HCT116 (cell line): ENCODE measurements at regions not wholly inside any gene's neighbourhood (a gene's known extent, or its start where the extent isn't known, plus 50 kb on each side); places are given as distances from the start of the nearest gene placed in this dataset.

ENCODE experiments used
- ATAC-seq: fragments of 200-7000 bp; cut with Tn5 transposase; 2 replicates; pipeline ENCODE4 v1.9.1; 2020; ENCODE audit warnings: mild to moderate bottlenecking, moderate library complexity
- BruUV-seq: library from RNA; stranded (reverse); fragments of 400-500 nt; replicated peaks from 2 replicates; lab custom pipeline; 2021; lab: Mats Ljungman, UMichigan
- CTCF ChIA-PET: fragments of 300-600 bp; sonication (Branson Sonifier 250); formaldehyde crosslinking; loops from one replicate; lab custom pipeline; 2021; ENCODE audit warnings: antibody characterized with exemption; lab: Charles Lee
- POLR2A ChIA-PET: fragments of 300-600, 350-600 bp; sonication (Branson Sonifier 250); formaldehyde crosslinking; loops from one replicate; lab custom pipeline; 2021; ENCODE audit warnings: antibody characterized with exemption; lab: Charles Lee
- RAD21 ChIA-PET, 2 experiments: fragments of 300-600 bp; sonication (Branson Sonifier 250); formaldehyde crosslinking; loops; one replicate each; lab custom pipeline; 2023; ENCODE audit warnings: low total read pairs in 2 of 2; ENCODE audit not compliant: uncharacterized antibody in 2 of 2, unreplicated experiment in 2 of 2, low non-redundant PET in 1 of 2; lab: Charles Lee
- DNase-seq: peaks from one replicate; pipeline ENCODE4 v3.0.0-alpha.2; 2010; ENCODE audit warnings: low read depth, low spot score
- H2AFZ ChIP-seq: fragments of 200-600 bp; shearing (Covaris generic), sonication (generic); 2 replicates; pipeline ENCODE4 v1.6.1; 2017; ENCODE audit warnings: low read depth, mixed run types, mixed read lengths, antibody characterized with exemption, low read length; ENCODE audit not compliant: poor library complexity, severe bottlenecking
- H3K27ac ChIP-seq: 2 replicates; pipeline ENCODE4 v1.5.1; 2012; ENCODE audit warnings: low read depth, low read length
- H3K27me3 ChIP-seq: fragments of 200-600 bp; sonication (generic); 2 replicates; pipeline ENCODE4 v1.6.1; 2016; ENCODE audit warnings: mixed run types, low read length, mixed read lengths; ENCODE audit not compliant: insufficient read depth
- H3K36me3 ChIP-seq, 2 experiments: fragments of 200-500 bp in 1 of 2; fragments of 200-600 bp in 1 of 2; sonication (Bioruptor generic) in 1 of 2; sonication (generic) in 1 of 2; 2 replicates each; pipeline versions ENCODE4 v1.5.1 to v1.6.1; 2014 to 2016; ENCODE audit warnings: low read length in 2 of 2, inconsistent platforms in 1 of 2, mixed read lengths in 1 of 2, mixed run types in 1 of 2; ENCODE audit not compliant: insufficient read depth in 2 of 2, control insufficient read depth in 1 of 2
- H3K4me1 ChIP-seq, 2 experiments: fragments of 200-600 bp in 1 of 2; sonication (generic) in 1 of 2; 2 replicates each; pipeline versions ENCODE4 v1.5.1 to v1.6.1; 2012 to 2017; ENCODE audit warnings: low read length in 2 of 2, inconsistent platforms in 1 of 2, mild to moderate bottlenecking in 1 of 2, mixed read lengths in 1 of 2, mixed run types in 1 of 2, moderate library complexity in 1 of 2; ENCODE audit not compliant: insufficient read depth in 2 of 2, control insufficient read depth in 1 of 2
- H3K4me2 ChIP-seq: fragments of 200-600 bp; sonication (generic); 2 replicates; pipeline ENCODE4 v1.6.1; 2017; ENCODE audit warnings: mixed run types, low read length, mixed read lengths
- H3K4me3 ChIP-seq, 2 experiments: fragments of 200-600 bp in 1 of 2; sonication (generic) in 1 of 2; replicated peaks in 1 of 2; 2 replicates each; pipeline ENCODE4 v1.5.1; 2011 to 2016; ENCODE audit warnings: low read length in 2 of 2, control low read depth in 1 of 2, low read depth in 1 of 2, mild to moderate bottlenecking in 1 of 2, mixed read lengths in 1 of 2, mixed run types in 1 of 2
- H3K79me2 ChIP-seq: fragments of 200-600 bp; sonication (generic); 2 replicates; pipeline ENCODE4 v1.6.1; 2017; ENCODE audit warnings: mild to moderate bottlenecking, mixed run types, low read length, moderate library complexity, mixed read lengths; ENCODE audit not compliant: insufficient read depth
- H3K9ac ChIP-seq: fragments of 200-600 bp; sonication (generic); 2 replicates; pipeline ENCODE4 v1.6.1; 2016; ENCODE audit warnings: low read length, mixed read lengths
- H3K9me2 ChIP-seq: fragments of 200-600 bp; sonication (generic), shearing (Covaris generic); 2 replicates; pipeline ENCODE4 v1.6.1; 2017; ENCODE audit warnings: mixed run types, mild to moderate bottlenecking, moderate library complexity; ENCODE audit not compliant: insufficient read depth
- H3K9me3 ChIP-seq, 2 experiments: fragments of 200-500 bp in 1 of 2; fragments of 200-600 bp in 1 of 2; sonication (Bioruptor generic) in 1 of 2; sonication (generic) in 1 of 2; 2 replicates each; pipeline ENCODE4 v1.6.1; 2014 to 2017; ENCODE audit warnings: low read length in 2 of 2, mixed read lengths in 2 of 2, inconsistent platforms in 1 of 2, low read depth in 1 of 2, mild to moderate bottlenecking in 1 of 2, mixed run types in 1 of 2, moderate library complexity in 1 of 2; ENCODE audit not compliant: control insufficient read depth in 1 of 2, insufficient read depth in 1 of 2
- H4K20me1 ChIP-seq: fragments of 200-600 bp; sonication (generic), shearing (Covaris generic); 2 replicates; pipeline ENCODE4 v1.6.1; 2017; ENCODE audit warnings: mixed run types, mild to moderate bottlenecking, moderate library complexity; ENCODE audit not compliant: insufficient read depth
- CEBPB ChIP-seq: IDR thresholded peaks from 2 replicates; pipeline ENCODE4 v1.6.1; 2012; ENCODE audit warnings: low read depth
- FOSL1 ChIP-seq: IDR thresholded peaks from 2 replicates; pipeline ENCODE4 v1.6.1; 2012; ENCODE audit warnings: low read depth
- JUND ChIP-seq: IDR thresholded peaks from 2 replicates; pipeline ENCODE4 v1.6.1; 2012
- POLR2A ChIP-seq: IDR thresholded peaks from 2 replicates; pipeline ENCODE4 v1.7.0; 2011; ENCODE audit warnings: borderline replicate concordance; ENCODE audit not compliant: insufficient read depth, insufficient read length; ENCODE audit errors: extremely low read depth
- RAD21 ChIP-seq: IDR thresholded peaks from 2 replicates; pipeline ENCODE4 v1.6.1; 2012; ENCODE audit warnings: low read depth, mild to moderate bottlenecking
- SIN3A ChIP-seq: IDR thresholded peaks from 2 replicates; pipeline ENCODE4 v1.6.1; 2012; ENCODE audit warnings: low read depth
- TCF7L2 ChIP-seq: IDR thresholded peaks from 2 replicates; pipeline ENCODE4 v1.7.0; 2011; ENCODE audit warnings: borderline replicate concordance, inconsistent platforms; ENCODE audit not compliant: insufficient read depth, insufficient read length; ENCODE audit errors: extremely low read depth
- ZNF274 ChIP-seq: fragments of 200-500 bp; sonication (Bioruptor generic); IDR thresholded peaks from 2 replicates; pipeline ENCODE4 v1.6.1; 2014; ENCODE audit warnings: mild to moderate bottlenecking, low read depth, low read length, inconsistent platforms
- intact Hi-C: fragments of 100-400 bp; cut with micrococcal nuclease; formaldehyde crosslinking; loops from 2 replicates; pipeline ENCODE4 v1.10.0; 2022
- TF ChIP-seq, protein P1 (sequence below): IDR thresholded peaks from 2 replicates; pipeline ENCODE4 v1.6.1; 2012
- TF ChIP-seq, protein P2 (sequence below): IDR thresholded peaks from 2 replicates; pipeline ENCODE4 v1.6.1; 2011; ENCODE audit warnings: mild to moderate bottlenecking, low read length, moderate library complexity; ENCODE audit not compliant: insufficient replicate concordance; ENCODE audit errors: extremely low read depth
- TF ChIP-seq, protein P3 (sequence below): IDR thresholded peaks from 2 replicates; pipeline ENCODE4 v1.6.1; 2012

DNA sequence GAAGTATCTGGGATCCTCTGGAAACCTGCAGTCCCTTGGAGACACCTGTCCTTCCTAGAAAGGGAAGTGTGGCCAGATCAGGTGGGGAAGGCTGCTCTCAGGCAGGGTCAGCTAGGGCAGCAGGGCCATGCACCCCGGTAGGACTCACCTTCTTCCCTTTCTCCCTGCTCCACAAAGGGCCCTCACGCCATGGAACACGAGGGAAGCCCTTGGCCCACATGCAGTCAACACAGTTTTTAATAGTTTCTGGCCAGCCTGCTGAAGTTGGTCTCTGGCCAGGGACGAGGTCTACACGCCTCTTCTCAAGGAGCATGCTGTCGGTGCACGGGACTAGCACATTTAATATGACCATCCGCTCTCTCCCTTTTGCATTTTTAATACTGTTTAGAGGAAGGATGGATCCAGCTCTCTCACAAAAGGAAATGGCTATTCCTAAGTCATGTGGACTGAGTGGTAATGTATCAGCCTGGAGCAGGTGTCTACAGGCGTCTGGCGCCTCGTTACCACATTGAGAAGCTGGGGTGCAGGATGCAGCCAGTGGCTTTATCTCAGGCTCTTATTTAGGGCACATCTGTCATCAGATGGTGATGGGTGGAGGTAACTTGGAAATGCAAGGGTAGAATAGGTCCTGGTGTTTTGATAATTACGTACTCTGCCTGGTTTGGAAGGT, 153.9 kb downstream of the KLF13 start:
- Histone ChIP-seq H3K36me3 (no peaks in the 10 kb centered on the region), H3K4me1 (no peaks in the 10 kb centered on the region), H3K4me2 (no peak overlapping the region), H2AFZ (no peak overlapping the region), H3K27ac (no peak overlapping the region), H3K9me2 (no peaks in the 10 kb centered on the region), H3K9me3 (no peaks in the 10 kb centered on the region), H3K4me3 (no peak overlapping the region), H4K20me1 (no peaks in the 10 kb centered on the region), H3K27me3 (no peaks in the 10 kb centered on the region), H3K79me2 (no peaks in the 10 kb centered on the region), H3K9ac (no peak overlapping the region)
- intact Hi-C loops = loop anchor here (10.0 kb wide), 2 partner anchors 116 to 816 kb away; no protein-coding TSS in a partner anchor
- no TSS peak for BruUV-seq
- DNase-seq (no peak), ATAC-seq (no peak)
- TF ChIP-seq POLR2A (no peak), FOSL1 (no peak), ZNF274 (no peak), SIN3A (no peak), JUND (no peak), CEBPB (no peak), RAD21 (no peak), TCF7L2 (no peak)
- TF ChIP-seq, protein P1, sequence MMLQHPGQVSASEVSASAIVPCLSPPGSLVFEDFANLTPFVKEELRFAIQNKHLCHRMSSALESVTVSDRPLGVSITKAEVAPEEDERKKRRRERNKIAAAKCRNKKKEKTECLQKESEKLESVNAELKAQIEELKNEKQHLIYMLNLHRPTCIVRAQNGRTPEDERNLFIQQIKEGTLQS = no peak
- TF ChIP-seq, protein P2, sequence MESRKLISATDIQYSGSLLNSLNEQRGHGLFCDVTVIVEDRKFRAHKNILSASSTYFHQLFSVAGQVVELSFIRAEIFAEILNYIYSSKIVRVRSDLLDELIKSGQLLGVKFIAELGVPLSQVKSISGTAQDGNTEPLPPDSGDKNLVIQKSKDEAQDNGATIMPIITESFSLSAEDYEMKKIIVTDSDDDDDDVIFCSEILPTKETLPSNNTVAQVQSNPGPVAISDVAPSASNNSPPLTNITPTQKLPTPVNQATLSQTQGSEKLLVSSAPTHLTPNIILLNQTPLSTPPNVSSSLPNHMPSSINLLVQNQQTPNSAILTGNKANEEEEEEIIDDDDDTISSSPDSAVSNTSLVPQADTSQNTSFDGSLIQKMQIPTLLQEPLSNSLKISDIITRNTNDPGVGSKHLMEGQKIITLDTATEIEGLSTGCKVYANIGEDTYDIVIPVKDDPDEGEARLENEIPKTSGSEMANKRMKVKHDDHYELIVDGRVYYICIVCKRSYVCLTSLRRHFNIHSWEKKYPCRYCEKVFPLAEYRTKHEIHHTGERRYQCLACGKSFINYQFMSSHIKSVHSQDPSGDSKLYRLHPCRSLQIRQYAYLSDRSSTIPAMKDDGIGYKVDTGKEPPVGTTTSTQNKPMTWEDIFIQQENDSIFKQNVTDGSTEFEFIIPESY = no peak
- TF ChIP-seq, protein P3, sequence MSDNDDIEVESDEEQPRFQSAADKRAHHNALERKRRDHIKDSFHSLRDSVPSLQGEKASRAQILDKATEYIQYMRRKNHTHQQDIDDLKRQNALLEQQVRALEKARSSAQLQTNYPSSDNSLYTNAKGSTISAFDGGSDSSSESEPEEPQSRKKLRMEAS = no peak
- ChIA-PET CTCF (interaction anchor here (2.0 kb wide), 1 partner anchor 8 kb away, joined by 12 read pairs; no protein-coding TSS in a partner anchor), POLR2A (no interaction called here), RAD21 (no interaction called here)
